Gastrocnemius medialis (tissue), 4 donors: ENCODE measurements at regions not wholly inside any gene's neighbourhood (a gene's known extent, or its start where the extent isn't known, plus 50 kb on each side); places are given as distances from the start of the nearest gene placed in this dataset.

Source experiments
- POLR2A ChIP-seq, 2 donors: fragments of 450-650 bp; IDR thresholded peaks; one replicate each; pipeline ENCODE4 v1.6.1; 2017; ENCODE audit warnings: antibody characterized with exemption in 2 of 2, mild to moderate bottlenecking in 2 of 2, moderate library complexity in 2 of 2
- TF ChIP-seq, protein P1 (sequence below), 5 experiments: fragments of 450-650 bp in 3 of 5; fragments of 200-600 bp in 2 of 5; sonication (generic) in 2 of 5; IDR thresholded peaks in 4 of 5; conservative IDR thresholded peaks in 1 of 5; 1 replicate in 4 of 5; 2 replicates in 1 of 5; pipeline ENCODE4 v1.5.1; 2016 to 2019; ENCODE audit warnings: antibody characterized with exemption in 5 of 5, mild to moderate bottlenecking in 3 of 5, moderate library complexity in 3 of 5

- no peak for TF ChIP-seq POLR2A (IDR thresholded peaks at IDR 0.05)
- TF ChIP-seq, protein P1, sequence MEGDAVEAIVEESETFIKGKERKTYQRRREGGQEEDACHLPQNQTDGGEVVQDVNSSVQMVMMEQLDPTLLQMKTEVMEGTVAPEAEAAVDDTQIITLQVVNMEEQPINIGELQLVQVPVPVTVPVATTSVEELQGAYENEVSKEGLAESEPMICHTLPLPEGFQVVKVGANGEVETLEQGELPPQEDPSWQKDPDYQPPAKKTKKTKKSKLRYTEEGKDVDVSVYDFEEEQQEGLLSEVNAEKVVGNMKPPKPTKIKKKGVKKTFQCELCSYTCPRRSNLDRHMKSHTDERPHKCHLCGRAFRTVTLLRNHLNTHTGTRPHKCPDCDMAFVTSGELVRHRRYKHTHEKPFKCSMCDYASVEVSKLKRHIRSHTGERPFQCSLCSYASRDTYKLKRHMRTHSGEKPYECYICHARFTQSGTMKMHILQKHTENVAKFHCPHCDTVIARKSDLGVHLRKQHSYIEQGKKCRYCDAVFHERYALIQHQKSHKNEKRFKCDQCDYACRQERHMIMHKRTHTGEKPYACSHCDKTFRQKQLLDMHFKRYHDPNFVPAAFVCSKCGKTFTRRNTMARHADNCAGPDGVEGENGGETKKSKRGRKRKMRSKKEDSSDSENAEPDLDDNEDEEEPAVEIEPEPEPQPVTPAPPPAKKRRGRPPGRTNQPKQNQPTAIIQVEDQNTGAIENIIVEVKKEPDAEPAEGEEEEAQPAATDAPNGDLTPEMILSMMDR (IDR thresholded peaks at IDR 0.05 in 4 of 5, conservative IDR thresholded peaks at IDR 0.05 in 1 of 5) = no peak
Measured at GRCh38 chr12:124624823-124625222, 57.4 kb upstream of the NCOR2 start.
